ENCODE measurements at regions not wholly inside any gene's neighbourhood (a gene's known extent, or its start where the extent isn't known, plus 50 kb on each side); places are given as distances from the start of the nearest gene placed in this dataset.

DNA sequence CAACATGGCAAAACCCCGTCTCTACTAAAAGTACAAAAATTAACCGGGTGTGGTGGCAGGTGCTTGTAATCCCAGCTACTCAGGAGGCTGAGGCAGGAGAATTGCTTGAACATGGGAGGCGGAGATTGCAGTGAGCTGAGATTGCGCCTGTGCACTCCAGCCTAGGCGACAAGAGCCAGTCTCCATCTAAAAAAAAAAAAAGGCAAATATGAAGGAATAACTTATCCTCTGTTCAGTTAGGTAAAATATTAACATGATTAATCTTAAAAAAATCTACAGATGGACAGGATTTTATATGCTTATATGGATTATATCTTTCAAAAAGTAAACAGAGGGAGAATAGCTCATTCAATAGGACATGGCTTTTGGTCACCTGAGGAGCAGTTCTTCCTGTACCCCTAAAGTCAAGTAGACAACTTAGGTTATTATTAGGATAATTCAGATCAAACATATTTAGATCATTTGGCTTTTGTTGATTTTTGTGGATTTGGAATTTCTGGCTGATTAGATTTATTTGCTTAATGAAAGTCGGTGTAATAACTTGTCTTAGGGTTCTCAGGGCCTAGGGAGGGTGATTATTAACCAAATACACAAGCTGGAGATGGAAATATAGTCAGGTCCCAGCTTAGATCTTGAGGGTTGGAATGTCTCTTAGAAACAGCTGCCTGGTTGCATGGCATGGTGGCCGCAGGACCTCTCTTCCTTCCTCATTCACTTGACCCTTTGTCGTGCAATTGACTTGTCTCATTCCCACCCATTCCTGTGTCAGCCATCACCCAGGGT is 82.1 kb upstream of the ONECUT1 start:
- DNase-seq (no peak), ATAC-seq (no peak)
- Mint-ChIP-seq H3K36me3 (no peaks in the 10 kb centered on the region), H3K27ac (no peak overlapping the region), H3K4me3 (no peak overlapping the region), H3K9me3 (peaks cover 0 to 2% of the 10 kb centered on the region in 2 donors), H3K27me3 (ENCODE audit: low read depth in 2 of 2) (peaks cover 11 to 23% of the 10 kb centered on the region in 2 donors), H3K4me1 (no peaks in the 10 kb centered on the region)
- no peak overlapping the region for H3K4me3 ChIP-seq (ENCODE audit: low read length)
- TF ChIP-seq, protein P1, sequence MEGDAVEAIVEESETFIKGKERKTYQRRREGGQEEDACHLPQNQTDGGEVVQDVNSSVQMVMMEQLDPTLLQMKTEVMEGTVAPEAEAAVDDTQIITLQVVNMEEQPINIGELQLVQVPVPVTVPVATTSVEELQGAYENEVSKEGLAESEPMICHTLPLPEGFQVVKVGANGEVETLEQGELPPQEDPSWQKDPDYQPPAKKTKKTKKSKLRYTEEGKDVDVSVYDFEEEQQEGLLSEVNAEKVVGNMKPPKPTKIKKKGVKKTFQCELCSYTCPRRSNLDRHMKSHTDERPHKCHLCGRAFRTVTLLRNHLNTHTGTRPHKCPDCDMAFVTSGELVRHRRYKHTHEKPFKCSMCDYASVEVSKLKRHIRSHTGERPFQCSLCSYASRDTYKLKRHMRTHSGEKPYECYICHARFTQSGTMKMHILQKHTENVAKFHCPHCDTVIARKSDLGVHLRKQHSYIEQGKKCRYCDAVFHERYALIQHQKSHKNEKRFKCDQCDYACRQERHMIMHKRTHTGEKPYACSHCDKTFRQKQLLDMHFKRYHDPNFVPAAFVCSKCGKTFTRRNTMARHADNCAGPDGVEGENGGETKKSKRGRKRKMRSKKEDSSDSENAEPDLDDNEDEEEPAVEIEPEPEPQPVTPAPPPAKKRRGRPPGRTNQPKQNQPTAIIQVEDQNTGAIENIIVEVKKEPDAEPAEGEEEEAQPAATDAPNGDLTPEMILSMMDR (IDR thresholded peaks at IDR 0.05) = no peak
- WGBS (ENCODE audit: insufficient coverage) = 86% methylated on average over 5 of the region's 8 CpGs
- H3K9me3 ChIP-seq (ENCODE audit: control insufficient read depth, insufficient read depth, low read length) = no peaks in the 10 kb centered on the region
- no peaks in the 10 kb centered on the region for H3K36me3 ChIP-seq (ENCODE audit: control insufficient read depth, insufficient read depth, low read length)
- no peak overlapping the region for H3K27ac ChIP-seq (ENCODE audit: low read length)
- H3K4me1 ChIP-seq (ENCODE audit: control insufficient read depth, insufficient read depth, low read length) = no peaks in the 10 kb centered on the region
- intact Hi-C loops (cut with micrococcal nuclease) = no loop called here
- H3K27me3 ChIP-seq (ENCODE audit: control insufficient read depth, insufficient read depth, low read length) = no peaks in the 10 kb centered on the region

DNA sequence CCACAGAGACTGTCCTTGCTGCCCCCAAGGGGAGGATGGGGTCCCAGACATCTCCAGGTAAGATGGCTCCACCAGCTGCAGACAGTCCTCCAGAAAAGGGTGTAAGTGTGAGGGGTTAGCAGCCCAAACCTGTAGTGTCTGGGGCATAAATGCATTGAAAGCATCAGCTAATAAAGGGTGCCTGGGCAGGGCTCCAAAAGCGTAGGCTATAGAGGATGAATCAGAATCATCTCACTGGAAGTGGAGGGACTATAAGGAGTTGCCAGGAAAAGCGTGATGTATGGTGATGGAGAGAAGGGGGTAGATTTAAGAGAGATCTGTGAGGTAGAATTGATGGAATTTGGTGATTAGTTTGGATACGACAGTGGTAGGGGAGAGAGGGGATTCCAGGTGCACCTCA is 79.9 kb upstream of the ONECUT1 start:
- WGBS (ENCODE audit: insufficient coverage) = 85% methylated on average over 3 of the region's 3 CpGs
- H3K27ac Mint-ChIP-seq = no peak overlapping the region

DNA sequence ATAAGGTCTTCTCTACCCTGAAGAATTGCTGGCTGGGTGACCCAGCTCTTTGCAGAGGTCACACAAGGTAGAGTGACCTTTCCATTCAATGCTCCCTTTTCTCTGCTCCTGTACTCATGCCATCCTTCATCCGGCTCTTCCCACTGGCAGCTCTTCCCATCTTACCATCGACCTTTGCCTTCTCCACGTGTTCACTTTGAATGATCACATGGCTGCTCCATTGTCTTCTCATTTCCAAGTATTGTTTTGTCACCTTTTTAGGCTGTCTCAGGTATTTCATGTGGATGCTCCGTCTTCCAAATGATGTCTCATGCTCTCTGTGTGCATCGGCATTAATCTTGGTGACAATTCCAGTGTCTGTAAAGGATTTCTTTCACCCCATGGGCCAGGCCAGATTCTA is 76.6 kb upstream of the ONECUT1 start:
- H3K4me3 ChIP-seq (ENCODE audit: low read length) = no peak overlapping the region
- no peak overlapping the region for H3K27ac Mint-ChIP-seq
- 84% methylated on average over 5 of the region's 5 CpGs for WGBS (ENCODE audit: insufficient coverage)

More for the DNA sequence above, 79.9 kb upstream of the ONECUT1 start:
- intact Hi-C loops (cut with micrococcal nuclease) = no loop called here
- no peaks in the 10 kb centered on the region for H3K9me3 ChIP-seq (ENCODE audit: control insufficient read depth, insufficient read depth, low read length)
- H3K36me3 ChIP-seq (ENCODE audit: control insufficient read depth, insufficient read depth, low read length) = no peaks in the 10 kb centered on the region
- ATAC-seq (no peak), DNase-seq (no peak)
- no peak overlapping the region for H3K4me3 ChIP-seq (ENCODE audit: low read length)
- H3K27me3 Mint-ChIP-seq (ENCODE audit: low read depth in 2 of 2) = peaks cover 15 to 17% of the 10 kb centered on the region in 2 donors
- TF ChIP-seq, protein P1 (IDR thresholded peaks at IDR 0.05) = no peak
- peaks cover 3 to 9% of the 10 kb centered on the region in 2 donors for H3K9me3 Mint-ChIP-seq
- no peaks in the 10 kb centered on the region for H3K36me3 Mint-ChIP-seq
- H3K27ac ChIP-seq (ENCODE audit: low read length) = no peak overlapping the region
- H3K4me1 Mint-ChIP-seq = no peaks in the 10 kb centered on the region
- H3K4me1 ChIP-seq (ENCODE audit: control insufficient read depth, insufficient read depth, low read length) = no peaks in the 10 kb centered on the region
- no peaks in the 10 kb centered on the region for H3K27me3 ChIP-seq (ENCODE audit: control insufficient read depth, insufficient read depth, low read length)
- no peak overlapping the region for H3K4me3 Mint-ChIP-seq

More for the DNA sequence above, 76.6 kb upstream of the ONECUT1 start:
- Histone ChIP-seq H3K9me3 (ENCODE audit: control insufficient read depth, insufficient read depth, low read length) (no peaks in the 10 kb centered on the region), H3K27me3 (ENCODE audit: control insufficient read depth, insufficient read depth, low read length) (no peaks in the 10 kb centered on the region), H3K36me3 (ENCODE audit: control insufficient read depth, insufficient read depth, low read length) (no peaks in the 10 kb centered on the region), H3K4me1 (ENCODE audit: control insufficient read depth, insufficient read depth, low read length) (no peaks in the 10 kb centered on the region), H3K27ac (ENCODE audit: low read length) (no peak overlapping the region)
- Mint-ChIP-seq H3K36me3 (no peaks in the 10 kb centered on the region), H3K9me3 (peaks cover 3 to 10% of the 10 kb centered on the region in 2 donors), H3K4me1 (no peaks in the 10 kb centered on the region), H3K4me3 (no peak overlapping the region), H3K27me3 (ENCODE audit: low read depth in 2 of 2) (peaks cover 17% of the 10 kb centered on the region in 2 donors)
- intact Hi-C loops (cut with micrococcal nuclease) = no loop called here
- DNase-seq = no peak
- TF ChIP-seq, protein P1 (IDR thresholded peaks at IDR 0.05) = no peak
- ATAC-seq = no peak

All from natural killer cell (primary cell).